Ishikawa (cell line): ENCODE measurements at regions not wholly inside any gene's neighbourhood (a gene's known extent, or its start where the extent isn't known, plus 50 kb on each side); places are given as distances from the start of the nearest gene placed in this dataset.

Source experiments
- CEBPB ChIP-seq: IDR thresholded peaks from 2 replicates; pipeline ENCODE4 v1.6.1; 2012
- CREB1 ChIP-seq: IDR thresholded peaks from 2 replicates; pipeline ENCODE4 v1.6.1; 2012; ENCODE audit warnings: low read depth
- EGR1 ChIP-seq: IDR thresholded peaks from 2 replicates; pipeline ENCODE4 v1.6.1; 2012
- EP300 ChIP-seq: IDR thresholded peaks from 2 replicates; pipeline ENCODE4 v1.6.1; 2012; ENCODE audit warnings: borderline replicate concordance
- FOXM1 ChIP-seq: IDR thresholded peaks from 2 replicates; pipeline ENCODE4 v1.6.1; 2012; ENCODE audit warnings: low read depth, borderline replicate concordance
- MAX ChIP-seq: IDR thresholded peaks from 2 replicates; pipeline ENCODE4 v1.6.1; 2012
- NFIC ChIP-seq: IDR thresholded peaks from 2 replicates; pipeline ENCODE4 v1.6.1; 2012
- RAD21 ChIP-seq: IDR thresholded peaks from 2 replicates; pipeline ENCODE4 v1.6.1; 2012; ENCODE audit warnings: low read depth
- TAF1 ChIP-seq: IDR thresholded peaks from 2 replicates; pipeline ENCODE4 v1.6.1; 2012; ENCODE audit warnings: low read depth, mild to moderate bottlenecking
- TCF12 ChIP-seq: IDR thresholded peaks from 2 replicates; pipeline ENCODE4 v1.6.1; 2012; ENCODE audit warnings: low read depth
- TEAD4 ChIP-seq: IDR thresholded peaks from 2 replicates; pipeline ENCODE4 v1.6.1; 2012
- USF1 ChIP-seq: IDR thresholded peaks from 2 replicates; pipeline ENCODE4 v1.6.1; 2012
- YY1 ChIP-seq: IDR thresholded peaks from 2 replicates; pipeline ENCODE4 v1.6.1; 2012; ENCODE audit warnings: low read depth
- ZBTB7A ChIP-seq: IDR thresholded peaks from 2 replicates; pipeline ENCODE4 v1.6.1; 2012; ENCODE audit warnings: low read depth
- TF ChIP-seq, protein P1 (sequence below): IDR thresholded peaks from 2 replicates; pipeline ENCODE4 v1.6.1; 2012; ENCODE audit warnings: low read depth, mild to moderate bottlenecking

GRCh38 chr4:13246107-13246506 is 238.0 kb downstream of the RAB28 start:
- no peak for TF ChIP-seq EP300
- no peak for TF ChIP-seq CREB1
- TF ChIP-seq, protein P1, sequence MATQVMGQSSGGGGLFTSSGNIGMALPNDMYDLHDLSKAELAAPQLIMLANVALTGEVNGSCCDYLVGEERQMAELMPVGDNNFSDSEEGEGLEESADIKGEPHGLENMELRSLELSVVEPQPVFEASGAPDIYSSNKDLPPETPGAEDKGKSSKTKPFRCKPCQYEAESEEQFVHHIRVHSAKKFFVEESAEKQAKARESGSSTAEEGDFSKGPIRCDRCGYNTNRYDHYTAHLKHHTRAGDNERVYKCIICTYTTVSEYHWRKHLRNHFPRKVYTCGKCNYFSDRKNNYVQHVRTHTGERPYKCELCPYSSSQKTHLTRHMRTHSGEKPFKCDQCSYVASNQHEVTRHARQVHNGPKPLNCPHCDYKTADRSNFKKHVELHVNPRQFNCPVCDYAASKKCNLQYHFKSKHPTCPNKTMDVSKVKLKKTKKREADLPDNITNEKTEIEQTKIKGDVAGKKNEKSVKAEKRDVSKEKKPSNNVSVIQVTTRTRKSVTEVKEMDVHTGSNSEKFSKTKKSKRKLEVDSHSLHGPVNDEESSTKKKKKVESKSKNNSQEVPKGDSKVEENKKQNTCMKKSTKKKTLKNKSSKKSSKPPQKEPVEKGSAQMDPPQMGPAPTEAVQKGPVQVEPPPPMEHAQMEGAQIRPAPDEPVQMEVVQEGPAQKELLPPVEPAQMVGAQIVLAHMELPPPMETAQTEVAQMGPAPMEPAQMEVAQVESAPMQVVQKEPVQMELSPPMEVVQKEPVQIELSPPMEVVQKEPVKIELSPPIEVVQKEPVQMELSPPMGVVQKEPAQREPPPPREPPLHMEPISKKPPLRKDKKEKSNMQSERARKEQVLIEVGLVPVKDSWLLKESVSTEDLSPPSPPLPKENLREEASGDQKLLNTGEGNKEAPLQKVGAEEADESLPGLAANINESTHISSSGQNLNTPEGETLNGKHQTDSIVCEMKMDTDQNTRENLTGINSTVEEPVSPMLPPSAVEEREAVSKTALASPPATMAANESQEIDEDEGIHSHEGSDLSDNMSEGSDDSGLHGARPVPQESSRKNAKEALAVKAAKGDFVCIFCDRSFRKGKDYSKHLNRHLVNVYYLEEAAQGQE, result no peak
- TF ChIP-seq CEBPB, result no peak
- no peak for TF ChIP-seq RAD21
- TF ChIP-seq TAF1, result no peak
- TF ChIP-seq ZBTB7A, result no peak
- TF ChIP-seq USF1, result no peak
- no peak for TF ChIP-seq MAX
- TF ChIP-seq YY1, result no peak
- no peak for TF ChIP-seq FOXM1
- no peak for TF ChIP-seq TEAD4
- no peak for TF ChIP-seq NFIC
- no peak for TF ChIP-seq TCF12

DNA sequence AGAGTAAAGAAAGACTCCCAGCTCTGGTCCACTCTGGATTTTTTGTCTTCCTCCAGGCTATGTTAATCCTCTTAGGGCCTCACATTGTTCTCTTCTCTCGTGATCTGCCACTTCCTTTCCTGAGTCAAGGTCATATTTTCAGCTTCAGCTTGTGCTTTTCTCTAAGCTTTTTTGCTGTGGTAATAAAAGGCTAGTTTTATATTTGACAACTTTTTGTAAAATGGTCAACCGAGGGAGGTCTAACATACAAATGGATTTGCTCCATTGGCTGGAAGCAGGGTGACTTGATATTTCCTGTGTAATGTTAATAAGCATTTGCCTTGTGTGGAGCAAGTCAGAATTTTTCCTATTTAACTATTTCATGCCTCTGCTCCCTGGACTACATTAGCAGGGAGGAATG is 239.7 kb downstream of the RAB28 start:
- TF ChIP-seq MAX (no peak), ZBTB7A (no peak), RAD21 (no peak), TCF12 (no peak), TEAD4 (no peak), TAF1 (no peak), EP300 (no peak), NFIC (no peak), CREB1 (no peak), USF1 (no peak), EGR1 (no peak), YY1 (no peak), CEBPB (no peak), FOXM1 (no peak)
- TF ChIP-seq, protein P1, result no peak

DNA sequence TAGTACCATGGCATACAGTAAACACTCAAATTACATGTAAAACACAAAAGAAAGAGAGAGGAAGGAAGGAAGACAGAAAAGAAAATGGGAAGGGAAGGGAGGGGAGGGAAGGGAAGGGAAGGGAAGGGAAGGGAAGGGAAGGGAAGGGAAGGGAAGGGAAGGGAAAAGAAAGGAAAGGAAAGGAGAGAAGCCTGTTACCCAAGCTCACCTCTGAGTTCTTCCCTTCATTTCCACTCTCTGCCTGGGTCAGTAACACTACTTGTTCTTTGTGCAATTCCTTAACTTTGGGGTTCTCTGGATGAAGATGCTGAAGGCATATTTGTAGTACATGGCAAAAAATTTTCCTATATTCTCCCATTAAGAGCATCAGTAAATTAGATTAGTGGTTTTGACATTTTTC is 241.0 kb downstream of the RAB28 start:
- TF ChIP-seq, protein P1, result no peak
- TF ChIP-seq RAD21 (no peak), USF1 (no peak), FOXM1 (no peak), TEAD4 (no peak), MAX (no peak), NFIC (no peak)

DNA sequence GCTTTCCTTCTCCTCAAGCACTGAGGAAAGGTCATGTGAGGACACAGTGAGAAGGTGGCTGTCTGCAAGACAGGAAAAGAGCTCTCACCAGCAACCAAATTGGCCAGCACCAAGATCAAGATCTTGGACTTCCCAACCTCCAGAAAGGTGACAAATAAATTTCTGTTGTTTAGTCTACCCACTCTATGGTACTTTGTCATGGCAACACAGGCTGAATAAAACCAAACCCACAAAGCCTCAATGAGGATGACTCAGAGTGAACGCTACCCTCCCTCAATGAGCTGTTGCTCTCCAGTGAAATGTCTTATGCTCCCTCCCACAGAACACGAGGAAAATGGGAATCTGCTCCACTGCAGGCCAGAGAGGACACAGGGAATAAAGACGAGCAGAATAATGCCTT is 244.1 kb downstream of the RAB28 start:
- TF ChIP-seq YY1 (no peak), USF1 (no peak), CREB1 (no peak), RAD21 (no peak)
- TF ChIP-seq, protein P1, result no peak
